ENCODE measurements at regions not wholly inside any gene's neighbourhood (a gene's known extent, or its start where the extent isn't known, plus 50 kb on each side); places are given as distances from the start of the nearest gene placed in this dataset.

DNA sequence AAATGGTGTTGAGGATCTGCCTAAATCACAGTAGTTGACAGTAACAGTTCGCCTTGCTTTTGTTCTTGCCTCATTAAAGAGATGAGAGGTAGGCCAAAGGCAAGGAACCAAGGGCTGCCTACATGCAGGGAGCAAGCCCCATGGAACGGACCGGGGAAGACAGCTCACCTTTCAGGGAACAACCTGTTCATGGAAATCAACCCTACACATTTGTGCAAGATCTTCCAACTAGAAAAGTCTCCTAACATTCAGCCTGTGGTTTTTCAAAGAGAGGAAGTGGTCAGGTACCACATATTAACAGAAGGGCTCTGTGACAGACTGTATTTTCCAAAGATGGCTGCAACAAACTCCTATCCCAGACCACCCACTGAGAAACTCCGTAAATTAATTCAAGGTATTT, 1031.8 kb upstream of the NR2F2 start (continued):
- TF ChIP-seq, protein P1, sequence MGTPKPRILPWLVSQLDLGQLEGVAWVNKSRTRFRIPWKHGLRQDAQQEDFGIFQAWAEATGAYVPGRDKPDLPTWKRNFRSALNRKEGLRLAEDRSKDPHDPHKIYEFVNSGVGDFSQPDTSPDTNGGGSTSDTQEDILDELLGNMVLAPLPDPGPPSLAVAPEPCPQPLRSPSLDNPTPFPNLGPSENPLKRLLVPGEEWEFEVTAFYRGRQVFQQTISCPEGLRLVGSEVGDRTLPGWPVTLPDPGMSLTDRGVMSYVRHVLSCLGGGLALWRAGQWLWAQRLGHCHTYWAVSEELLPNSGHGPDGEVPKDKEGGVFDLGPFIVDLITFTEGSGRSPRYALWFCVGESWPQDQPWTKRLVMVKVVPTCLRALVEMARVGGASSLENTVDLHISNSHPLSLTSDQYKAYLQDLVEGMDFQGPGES (IDR thresholded peaks at IDR 0.05; ENCODE audit: low read depth, low read length) = no peak
- TF ChIP-seq MXI1 (IDR thresholded peaks at IDR 0.05; ENCODE audit: low read depth, low read length) (no peak), MEF2A (IDR thresholded peaks at IDR 0.05; ENCODE audit: borderline replicate concordance, low read depth) (no peak)

DNA sequence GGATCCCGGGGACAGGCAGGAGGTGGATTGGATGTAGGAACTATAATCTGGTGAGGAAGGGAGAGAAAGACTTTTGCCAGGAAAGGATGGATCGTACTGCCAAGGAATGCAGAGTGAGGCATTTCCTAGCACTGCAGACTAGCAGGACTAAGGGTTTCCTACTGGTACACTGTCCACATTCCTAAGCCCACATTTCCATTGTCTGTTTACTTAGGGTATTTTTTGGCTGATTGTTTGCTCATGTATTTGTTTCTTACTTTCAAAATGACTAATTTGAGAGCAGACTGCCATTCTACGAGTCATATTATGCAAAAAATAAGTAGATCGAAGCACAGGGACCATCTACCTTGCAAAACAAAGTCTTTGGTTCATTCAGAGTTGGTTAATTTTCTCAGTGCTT, 1029.5 kb upstream of the NR2F2 start:
- no peak overlapping the region for H3K9ac ChIP-seq
- POLR2A ChIA-PET = no interaction called here
- no peak overlapping the region for H2AFZ ChIP-seq (ENCODE audit: low read depth)

DNA sequence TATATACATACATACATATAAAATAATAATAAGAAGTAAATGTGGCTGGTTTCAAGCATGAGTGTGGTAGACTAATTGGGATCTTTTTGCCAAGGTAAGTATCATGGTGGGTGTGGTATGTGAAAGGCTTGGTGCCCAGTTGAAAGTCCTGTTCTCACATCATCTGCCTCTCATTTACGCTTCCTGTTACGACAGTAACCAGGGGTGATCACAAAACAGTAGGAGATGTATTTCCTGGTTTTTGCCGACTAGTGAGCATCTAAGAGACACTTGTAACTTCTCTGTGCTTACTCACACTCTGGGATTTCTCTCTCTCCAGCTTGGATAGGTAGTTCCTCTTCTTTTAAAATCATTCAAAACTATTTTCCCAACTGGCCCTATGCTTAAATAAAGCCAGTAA, 1028.3 kb upstream of the NR2F2 start:
- DNase-seq = no peak
- Histone ChIP-seq H3K36me3 (replicated peaks in 1 of 2; ENCODE audit: control insufficient read depth in 1 of 2, insufficient read depth in 2 of 2, low read length in 1 of 2) (no peaks in the 10 kb centered on the region), H3K9ac (no peak overlapping the region), H3F3A (replicated peaks; ENCODE audit: insufficient read depth) (no peaks in the 10 kb centered on the region), H2AFZ (ENCODE audit: low read depth) (no peak overlapping the region), H3K9me3 (no peaks in the 10 kb centered on the region), H3K27ac (ENCODE audit: low read depth in 2 of 2, low read length in 1 of 2) (no peak overlapping the region), H3K4me2 (no peak overlapping the region), H3K9me2 (no peaks in the 10 kb centered on the region), H3K27me3 (ENCODE audit: insufficient read depth) (no peaks in the 10 kb centered on the region), H4K20me1 (ENCODE audit: insufficient read depth) (no peaks in the 10 kb centered on the region), H3K4me1 (ENCODE audit: control insufficient read depth in 1 of 2, insufficient read depth in 2 of 2, low read depth in 1 of 2, low read length in 1 of 2) (no peaks in the 10 kb centered on the region), H3K4me3 (ENCODE audit: low read depth in 2 of 2, low read length in 1 of 2) (no peak overlapping the region), H3K79me2 (ENCODE audit: insufficient read depth) (no peaks in the 10 kb centered on the region)
- ChIA-PET CTCF (no interaction called here), POLR2A (no interaction called here)
- 32% methylated on average over 3 of the region's 3 CpGs for WGBS (ENCODE audit: low lambda C conversion rate)
- TF ChIP-seq, protein P2, sequence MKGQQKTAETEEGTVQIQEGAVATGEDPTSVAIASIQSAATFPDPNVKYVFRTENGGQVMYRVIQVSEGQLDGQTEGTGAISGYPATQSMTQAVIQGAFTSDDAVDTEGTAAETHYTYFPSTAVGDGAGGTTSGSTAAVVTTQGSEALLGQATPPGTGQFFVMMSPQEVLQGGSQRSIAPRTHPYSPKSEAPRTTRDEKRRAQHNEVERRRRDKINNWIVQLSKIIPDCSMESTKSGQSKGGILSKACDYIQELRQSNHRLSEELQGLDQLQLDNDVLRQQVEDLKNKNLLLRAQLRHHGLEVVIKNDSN (IDR thresholded peaks at IDR 0.05; ENCODE audit: borderline replicate concordance, low read depth) = no peak
- TF ChIP-seq JUND (IDR thresholded peaks at IDR 0.05) (no peak), TAF1 (IDR thresholded peaks at IDR 0.05; ENCODE audit: borderline replicate concordance, low read depth, low read length) (no peak), TCF12 (IDR thresholded peaks at IDR 0.05) (no peak), EZH2phosphoT487 (IDR thresholded peaks at IDR 0.05; ENCODE audit: borderline replicate concordance, low read depth) (no peak), EP300 (IDR thresholded peaks at IDR 0.05; ENCODE audit: borderline replicate concordance in 1 of 2, low read depth in 1 of 2, low read length in 1 of 2) (no peak), MEF2A (IDR thresholded peaks at IDR 0.05; ENCODE audit: borderline replicate concordance, low read depth) (no peak), FOXJ3 (CRISPR knock-in tag; IDR thresholded peaks at IDR 0.05) (no peak), POLR2AphosphoS5 (IDR thresholded peaks at IDR 0.05; ENCODE audit: low read depth, low read length) (no peak), NFIC (IDR thresholded peaks at IDR 0.05; ENCODE audit: borderline replicate concordance) (no peak), GABPA (IDR thresholded peaks at IDR 0.05; ENCODE audit: low read depth) (no peak)
- TF ChIP-seq, protein P3, sequence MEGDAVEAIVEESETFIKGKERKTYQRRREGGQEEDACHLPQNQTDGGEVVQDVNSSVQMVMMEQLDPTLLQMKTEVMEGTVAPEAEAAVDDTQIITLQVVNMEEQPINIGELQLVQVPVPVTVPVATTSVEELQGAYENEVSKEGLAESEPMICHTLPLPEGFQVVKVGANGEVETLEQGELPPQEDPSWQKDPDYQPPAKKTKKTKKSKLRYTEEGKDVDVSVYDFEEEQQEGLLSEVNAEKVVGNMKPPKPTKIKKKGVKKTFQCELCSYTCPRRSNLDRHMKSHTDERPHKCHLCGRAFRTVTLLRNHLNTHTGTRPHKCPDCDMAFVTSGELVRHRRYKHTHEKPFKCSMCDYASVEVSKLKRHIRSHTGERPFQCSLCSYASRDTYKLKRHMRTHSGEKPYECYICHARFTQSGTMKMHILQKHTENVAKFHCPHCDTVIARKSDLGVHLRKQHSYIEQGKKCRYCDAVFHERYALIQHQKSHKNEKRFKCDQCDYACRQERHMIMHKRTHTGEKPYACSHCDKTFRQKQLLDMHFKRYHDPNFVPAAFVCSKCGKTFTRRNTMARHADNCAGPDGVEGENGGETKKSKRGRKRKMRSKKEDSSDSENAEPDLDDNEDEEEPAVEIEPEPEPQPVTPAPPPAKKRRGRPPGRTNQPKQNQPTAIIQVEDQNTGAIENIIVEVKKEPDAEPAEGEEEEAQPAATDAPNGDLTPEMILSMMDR (IDR thresholded peaks at IDR 0.05) = no peak

More for the DNA sequence above, 1029.5 kb upstream of the NR2F2 start:
- Histone ChIP-seq H3K4me1 (ENCODE audit: control insufficient read depth in 1 of 2, insufficient read depth in 2 of 2, low read depth in 1 of 2, low read length in 1 of 2) (no peaks in the 10 kb centered on the region), H3F3A (replicated peaks; ENCODE audit: insufficient read depth) (no peaks in the 10 kb centered on the region), H3K9me3 (no peaks in the 10 kb centered on the region), H3K4me2 (no peak overlapping the region), H3K36me3 (replicated peaks in 1 of 2; ENCODE audit: control insufficient read depth in 1 of 2, insufficient read depth in 2 of 2, low read length in 1 of 2) (no peaks in the 10 kb centered on the region), H3K4me3 (ENCODE audit: low read depth in 2 of 2, low read length in 1 of 2) (no peak overlapping the region), H3K27me3 (ENCODE audit: insufficient read depth) (no peaks in the 10 kb centered on the region), H3K9me2 (no peaks in the 10 kb centered on the region), H3K79me2 (ENCODE audit: insufficient read depth) (no peaks in the 10 kb centered on the region), H4K20me1 (ENCODE audit: insufficient read depth) (no peaks in the 10 kb centered on the region), H3K27ac (ENCODE audit: low read depth in 2 of 2, low read length in 1 of 2) (no peak overlapping the region)
- 3% methylated on average over 4 of the region's 4 CpGs for WGBS (ENCODE audit: low lambda C conversion rate)
- no peak for DNase-seq
- TF ChIP-seq CHD2 (IDR thresholded peaks at IDR 0.05; ENCODE audit: low read length, partially characterized antibody) (no peak), JUND (IDR thresholded peaks at IDR 0.05) (no peak), EZH2phosphoT487 (IDR thresholded peaks at IDR 0.05; ENCODE audit: borderline replicate concordance, low read depth) (no peak), YY1 (IDR thresholded peaks at IDR 0.05; ENCODE audit: low read depth) (no peak), FOXM1 (IDR thresholded peaks at IDR 0.05; ENCODE audit: low read depth) (no peak), POLR2AphosphoS5 (IDR thresholded peaks at IDR 0.05; ENCODE audit: low read depth, low read length) (no peak), TCF12 (IDR thresholded peaks at IDR 0.05) (no peak), RAD21 (IDR thresholded peaks at IDR 0.05; ENCODE audit: low read length) (no peak), TAF1 (IDR thresholded peaks at IDR 0.05; ENCODE audit: borderline replicate concordance, low read depth, low read length) (no peak), GATA2 (CRISPR knock-in tag; IDR thresholded peaks at IDR 0.05) (no peak), RFX5 (IDR thresholded peaks at IDR 0.05; ENCODE audit: low read length) (no peak), TEAD4 (IDR thresholded peaks at IDR 0.05; ENCODE audit: borderline replicate concordance, insufficient read depth) (no peak), NFIC (IDR thresholded peaks at IDR 0.05; ENCODE audit: borderline replicate concordance) (no peak), RCOR1 (IDR thresholded peaks at IDR 0.05; ENCODE audit: low read length) (no peak)
- TF ChIP-seq, protein P4, sequence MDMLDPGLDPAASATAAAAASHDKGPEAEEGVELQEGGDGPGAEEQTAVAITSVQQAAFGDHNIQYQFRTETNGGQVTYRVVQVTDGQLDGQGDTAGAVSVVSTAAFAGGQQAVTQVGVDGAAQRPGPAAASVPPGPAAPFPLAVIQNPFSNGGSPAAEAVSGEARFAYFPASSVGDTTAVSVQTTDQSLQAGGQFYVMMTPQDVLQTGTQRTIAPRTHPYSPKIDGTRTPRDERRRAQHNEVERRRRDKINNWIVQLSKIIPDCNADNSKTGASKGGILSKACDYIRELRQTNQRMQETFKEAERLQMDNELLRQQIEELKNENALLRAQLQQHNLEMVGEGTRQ (IDR thresholded peaks at IDR 0.05; ENCODE audit: borderline replicate concordance, low read depth, low read length) = no peak
- TF ChIP-seq, protein P2 (IDR thresholded peaks at IDR 0.05; ENCODE audit: borderline replicate concordance, low read depth) = no peak
- CTCF ChIA-PET = interaction anchor here (1.1 kb wide), 1 partner anchor 8 kb away, joined by 3 read pairs; no protein-coding TSS in a partner anchor
